ENCODE measurements at regions not wholly inside any gene's neighbourhood (a gene's known extent, or its start where the extent isn't known, plus 50 kb on each side); places are given as distances from the start of the nearest gene placed in this dataset.
"Not testable (repeated sequence)": the region's sequence is repeated elsewhere in the genome, so short reads cannot be mapped to it uniquely, and the experiment has no call there.

DNA sequence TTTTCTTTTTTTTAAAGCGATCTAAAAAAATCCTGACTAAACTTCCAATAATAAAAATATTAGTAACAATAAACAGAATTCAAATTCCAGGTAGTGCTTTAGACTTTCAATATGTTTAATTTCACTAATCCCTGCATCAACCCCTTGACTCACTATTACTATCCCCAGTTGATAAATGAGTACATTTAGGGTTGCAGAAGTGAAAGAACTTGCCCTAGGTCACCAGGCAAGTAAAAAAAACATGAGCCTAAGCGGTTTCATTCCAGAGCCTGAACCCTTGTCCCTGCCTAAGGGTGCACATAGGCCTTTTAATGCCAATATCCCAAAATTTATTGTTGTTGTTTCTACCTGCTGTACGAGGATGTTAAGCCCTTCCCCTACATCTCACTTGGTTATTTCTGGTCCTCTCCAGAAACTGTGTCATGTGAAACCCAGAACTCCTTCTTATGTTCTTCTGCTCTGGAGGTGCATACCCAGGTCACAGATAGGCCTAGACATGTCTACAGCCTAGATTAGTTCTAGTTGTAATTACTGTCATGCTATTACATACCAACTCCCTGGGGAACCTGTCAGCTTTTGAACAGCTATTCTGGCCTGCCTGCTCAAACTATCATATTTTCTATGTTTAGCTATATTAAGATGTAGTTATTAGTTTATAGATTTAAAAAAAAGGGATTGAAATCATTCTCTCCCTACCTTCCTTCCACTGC, 244.5 kb upstream of the PITX2 start:
- no peak overlapping the region for H3K27ac ChIP-seq (ENCODE audit: low read length)
- no peaks in the 10 kb centered on the region for H3K36me3 ChIP-seq (ENCODE audit: insufficient read depth, low read length)
- H3K9me2 ChIP-seq (replicated peaks; ENCODE audit: insufficient read depth, low read length): no peaks in the 10 kb centered on the region
- peaks cover 8% of the 10 kb centered on the region for H3K4me1 ChIP-seq (ENCODE audit: low read length)
- H3K9me3 ChIP-seq (ENCODE audit: low read length): no peaks in the 10 kb centered on the region
- no peaks in the 10 kb centered on the region for H4K20me1 ChIP-seq (ENCODE audit: insufficient read depth, low read depth, low read length)
- no peaks in the 10 kb centered on the region for H3K27me3 ChIP-seq (ENCODE audit: low read length)
- H3K4me3 ChIP-seq (ENCODE audit: low read length): no peak overlapping the region
- H3K4me2 ChIP-seq (ENCODE audit: low read depth, low read length, poor library complexity, severe bottlenecking): no peak overlapping the region
- H3K9ac ChIP-seq (ENCODE audit: low read length): no peak overlapping the region
- H2AFZ ChIP-seq (ENCODE audit: low read length): no peak overlapping the region
- H3K79me2 ChIP-seq (ENCODE audit: low read length): no peaks in the 10 kb centered on the region
- no peak for DNase-seq

DNA sequence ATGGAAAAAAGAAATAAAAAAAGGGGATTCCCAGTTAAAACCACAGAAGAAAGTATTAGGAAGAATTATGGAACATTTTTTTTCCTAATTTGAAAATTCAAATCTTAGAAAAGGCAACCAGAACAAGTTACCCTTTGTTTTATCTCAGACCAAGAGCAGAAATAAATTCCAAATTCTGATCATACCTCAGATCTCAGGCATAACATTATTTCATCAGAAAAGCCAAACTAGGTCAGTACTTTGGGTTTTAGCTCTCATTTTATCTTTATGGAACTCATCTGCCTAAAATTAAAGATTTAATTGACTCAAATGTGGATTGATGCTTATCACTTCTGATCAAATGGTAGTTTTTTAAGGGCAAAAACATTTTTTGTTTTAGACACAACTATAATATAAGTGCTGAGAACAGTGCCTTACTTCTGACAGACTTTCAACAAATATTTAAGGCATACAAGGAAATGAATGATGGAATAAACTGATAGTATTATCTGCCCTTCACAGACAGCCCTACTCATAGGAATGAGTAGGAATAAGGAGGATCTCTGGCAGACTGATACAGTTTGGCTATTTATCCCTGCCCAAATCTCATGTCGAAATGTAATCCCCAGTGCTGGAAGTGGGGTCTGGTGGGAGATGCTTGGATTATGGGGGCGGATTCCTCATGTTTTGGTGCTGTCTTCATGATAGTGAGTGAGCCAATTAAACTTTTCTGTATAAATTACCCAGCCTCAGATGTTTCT, 245.3 kb upstream of the PITX2 start:
- H3K9ac ChIP-seq (ENCODE audit: low read length): no peak overlapping the region
- H3K4me3 ChIP-seq (ENCODE audit: low read length): no peak overlapping the region
- H3K36me3 ChIP-seq (ENCODE audit: insufficient read depth, low read length): no peaks in the 10 kb centered on the region
- no peaks in the 10 kb centered on the region for H3K27me3 ChIP-seq (ENCODE audit: low read length)
- H3K27ac ChIP-seq (ENCODE audit: low read length): no peak overlapping the region
- no peak overlapping the region for H3K4me2 ChIP-seq (ENCODE audit: low read depth, low read length, poor library complexity, severe bottlenecking)
- DNase-seq: no peak
- no peaks in the 10 kb centered on the region for H3K9me3 ChIP-seq (ENCODE audit: low read length)
- no peaks in the 10 kb centered on the region for H3K79me2 ChIP-seq (ENCODE audit: low read length)
- peaks cover 8% of the 10 kb centered on the region for H3K4me1 ChIP-seq (ENCODE audit: low read length)
- no peak overlapping the region for H2AFZ ChIP-seq (ENCODE audit: low read length)
- H3K9me2 ChIP-seq (replicated peaks; ENCODE audit: insufficient read depth, low read length): no peaks in the 10 kb centered on the region
- no peaks in the 10 kb centered on the region for H4K20me1 ChIP-seq (ENCODE audit: insufficient read depth, low read depth, low read length)

DNA sequence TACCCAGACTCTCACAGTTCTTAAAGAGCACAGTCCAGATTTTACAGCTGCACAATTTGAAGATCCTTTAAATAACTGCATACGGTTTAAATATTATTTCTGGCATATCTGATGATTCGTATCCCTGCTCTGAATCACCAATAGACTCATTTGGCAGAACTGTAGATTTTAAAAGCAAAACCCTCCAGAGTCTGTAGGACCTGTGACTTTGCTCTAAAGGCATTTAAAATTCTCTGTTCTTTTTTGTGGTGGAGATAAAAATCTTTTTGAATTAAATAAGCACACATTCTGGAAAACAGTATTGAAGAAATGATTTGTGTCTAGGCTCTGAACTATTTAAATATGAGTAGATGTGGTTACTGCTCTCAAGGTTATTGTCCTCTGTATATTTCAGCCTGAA, 246.2 kb upstream of the PITX2 start:
- no peak overlapping the region for H3K9ac ChIP-seq (ENCODE audit: low read length)
- H3K4me2 ChIP-seq (ENCODE audit: low read depth, low read length, poor library complexity, severe bottlenecking): no peak overlapping the region
- H3K27me3 ChIP-seq (ENCODE audit: low read length): no peaks in the 10 kb centered on the region
- H3K9me3 ChIP-seq (ENCODE audit: low read length): no peaks in the 10 kb centered on the region
- no peaks in the 10 kb centered on the region for H3K79me2 ChIP-seq (ENCODE audit: low read length)
- H3K27ac ChIP-seq (ENCODE audit: low read length): no peak overlapping the region
- DNase-seq: no peak
- H3K4me3 ChIP-seq (ENCODE audit: low read length): no peak overlapping the region
- H3K9me2 ChIP-seq (replicated peaks; ENCODE audit: insufficient read depth, low read length): no peaks in the 10 kb centered on the region
- no peak overlapping the region for H2AFZ ChIP-seq (ENCODE audit: low read length)
- no peaks in the 10 kb centered on the region for H4K20me1 ChIP-seq (ENCODE audit: insufficient read depth, low read depth, low read length)
- peaks cover 8% of the 10 kb centered on the region for H3K4me1 ChIP-seq (ENCODE audit: low read length)
- no peaks in the 10 kb centered on the region for H3K36me3 ChIP-seq (ENCODE audit: insufficient read depth, low read length)

DNA sequence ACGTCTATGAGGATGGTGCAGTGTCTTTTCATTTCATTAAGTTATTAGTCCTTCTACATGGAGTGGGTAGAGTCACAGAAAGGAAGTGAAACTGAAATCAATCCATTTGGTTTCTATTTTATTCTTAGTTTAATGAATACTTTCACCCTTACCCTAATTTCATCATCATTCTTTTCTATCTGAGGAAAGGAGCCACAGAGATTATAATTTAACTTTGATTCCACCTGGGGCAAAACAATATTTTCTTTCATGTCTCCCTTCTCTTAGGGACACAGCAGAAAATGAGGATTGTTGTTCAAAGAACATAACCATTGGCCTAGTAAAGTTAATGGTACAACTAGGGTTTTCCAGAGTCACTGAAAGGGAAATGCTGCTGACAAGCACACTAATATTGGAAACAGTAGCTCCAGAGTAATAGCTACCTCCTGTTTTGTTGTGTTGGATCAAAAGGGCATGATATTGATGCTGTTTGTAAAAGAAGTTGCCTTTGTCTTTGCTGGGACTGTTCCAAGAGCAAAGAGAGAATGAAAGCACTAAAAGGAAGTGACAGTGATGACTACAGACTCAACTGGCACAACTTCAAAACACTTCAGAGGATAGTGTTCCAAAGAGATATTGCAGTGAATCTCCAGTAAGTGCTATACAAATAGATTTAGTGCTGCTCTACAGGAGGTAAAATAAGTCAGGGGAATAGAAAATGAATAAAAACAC, 247.1 kb upstream of the PITX2 start:
- no peak overlapping the region for H3K4me2 ChIP-seq (ENCODE audit: low read depth, low read length, poor library complexity, severe bottlenecking)
- H3K4me1 ChIP-seq (ENCODE audit: low read length): peaks cover 8% of the 10 kb centered on the region
- no peaks in the 10 kb centered on the region for H3K9me2 ChIP-seq (replicated peaks; ENCODE audit: insufficient read depth, low read length)
- no peaks in the 10 kb centered on the region for H4K20me1 ChIP-seq (ENCODE audit: insufficient read depth, low read depth, low read length)
- H2AFZ ChIP-seq (ENCODE audit: low read length): no peak overlapping the region
- H3K27me3 ChIP-seq (ENCODE audit: low read length): no peaks in the 10 kb centered on the region
- H3K79me2 ChIP-seq (ENCODE audit: low read length): no peaks in the 10 kb centered on the region
- H3K27ac ChIP-seq (ENCODE audit: low read length): no peak overlapping the region
- H3K4me3 ChIP-seq (ENCODE audit: low read length): no peak overlapping the region
- no peak overlapping the region for H3K9ac ChIP-seq (ENCODE audit: low read length)
- no peaks in the 10 kb centered on the region for H3K36me3 ChIP-seq (ENCODE audit: insufficient read depth, low read length)
- no peak for DNase-seq
- no peaks in the 10 kb centered on the region for H3K9me3 ChIP-seq (ENCODE audit: low read length)

DNA sequence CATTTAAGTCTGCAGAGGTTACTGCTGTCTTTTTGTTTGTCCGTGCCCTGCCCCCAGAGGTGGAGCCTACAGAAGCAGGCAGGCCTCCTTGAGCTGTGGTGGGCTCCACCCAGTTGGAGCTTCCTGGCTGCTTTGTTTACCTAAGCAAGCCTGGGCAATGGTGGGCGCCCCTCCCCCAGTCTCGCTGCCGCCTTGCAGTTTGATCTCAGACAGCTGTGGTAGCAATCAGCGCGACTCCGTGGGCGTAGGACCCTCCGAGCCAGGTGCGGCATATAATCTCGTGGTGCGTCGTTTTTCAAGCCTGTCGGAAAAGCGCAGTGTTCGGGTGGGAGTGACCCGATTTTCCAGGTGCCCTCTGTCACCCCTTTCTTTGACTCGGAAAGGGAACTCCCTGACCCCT, 253.3 kb upstream of the PITX2 start:
- H3K4me1 ChIP-seq (ENCODE audit: low read length); H3K36me3 ChIP-seq (ENCODE audit: insufficient read depth, low read length); H3K27me3 ChIP-seq (ENCODE audit: low read length); H3K4me2 ChIP-seq (ENCODE audit: low read depth, low read length, poor library complexity, severe bottlenecking); H3K9me2 ChIP-seq (replicated peaks; ENCODE audit: insufficient read depth, low read length); DNase-seq; H3K79me2 ChIP-seq (ENCODE audit: low read length); H3K4me3 ChIP-seq (ENCODE audit: low read length); H2AFZ ChIP-seq (ENCODE audit: low read length); H4K20me1 ChIP-seq (ENCODE audit: insufficient read depth, low read depth, low read length); H3K9ac ChIP-seq (ENCODE audit: low read length); H3K9me3 ChIP-seq (ENCODE audit: low read length); H3K27ac ChIP-seq (ENCODE audit: low read length): not testable (repeated sequence)

DNA sequence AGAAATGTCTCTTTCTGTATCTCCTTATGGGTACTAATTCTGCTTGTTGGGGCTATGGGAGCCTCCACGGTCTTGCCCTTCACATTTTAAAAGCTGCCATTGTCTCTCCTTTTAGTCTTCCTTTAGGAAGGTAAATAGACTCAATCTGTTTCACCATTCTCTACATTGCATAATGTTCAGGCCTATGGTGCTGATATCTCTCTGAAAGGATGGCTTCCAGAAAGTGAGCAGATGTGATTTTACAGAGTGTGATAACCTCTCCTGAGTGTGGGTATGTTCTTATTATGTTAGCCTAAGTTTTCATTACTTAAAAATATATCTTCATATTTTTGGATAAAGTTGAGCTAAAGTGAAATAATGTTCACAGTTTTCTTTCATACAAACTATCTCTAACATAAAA, 254.0 kb upstream of the PITX2 start:
- no peak for DNase-seq
- Histone ChIP-seq H3K27ac (ENCODE audit: low read length) (no peak overlapping the region), H3K4me1 (ENCODE audit: low read length) (no peaks in the 10 kb centered on the region), H3K27me3 (ENCODE audit: low read length) (no peaks in the 10 kb centered on the region), H3K9me3 (ENCODE audit: low read length) (no peaks in the 10 kb centered on the region), H3K4me2 (ENCODE audit: low read depth, low read length, poor library complexity, severe bottlenecking) (no peak overlapping the region), H3K9ac (ENCODE audit: low read length) (no peak overlapping the region), H3K4me3 (ENCODE audit: low read length) (no peak overlapping the region), H3K9me2 (replicated peaks; ENCODE audit: insufficient read depth, low read length) (no peaks in the 10 kb centered on the region), H4K20me1 (ENCODE audit: insufficient read depth, low read depth, low read length) (no peaks in the 10 kb centered on the region), H3K79me2 (ENCODE audit: low read length) (no peaks in the 10 kb centered on the region), H3K36me3 (ENCODE audit: insufficient read depth, low read length) (no peaks in the 10 kb centered on the region), H2AFZ (ENCODE audit: low read length) (no peak overlapping the region)

DNA sequence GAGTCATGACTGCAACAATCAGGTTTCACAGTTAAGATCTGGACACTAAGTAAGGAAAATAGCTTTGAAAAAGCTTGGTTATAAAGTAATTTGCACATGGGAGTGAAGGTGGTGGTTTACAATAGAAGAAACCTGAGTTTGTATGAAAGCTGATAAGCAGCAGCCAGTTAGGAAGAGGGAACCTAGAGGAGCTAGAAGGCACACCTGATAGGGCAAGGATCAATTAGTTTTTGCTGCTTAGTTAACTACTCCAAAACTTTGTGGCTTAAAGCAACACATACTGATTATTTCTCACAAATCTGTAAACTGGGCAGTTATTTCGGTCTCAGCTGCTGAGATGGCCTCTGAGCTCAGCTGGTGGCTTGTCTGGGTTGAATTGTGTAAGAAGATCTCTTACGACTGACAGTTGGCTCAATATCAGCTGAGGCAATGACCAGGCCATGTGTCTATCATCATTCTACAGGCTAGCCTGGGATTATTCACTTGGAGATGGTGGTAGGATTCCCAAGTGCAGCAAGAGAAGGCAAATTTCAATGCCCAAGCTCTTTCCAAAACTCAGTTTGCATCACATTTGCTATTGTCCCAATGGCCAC, 255.0 kb upstream of the PITX2 start:
- Histone ChIP-seq H3K79me2 (ENCODE audit: low read length) (no peaks in the 10 kb centered on the region), H3K27ac (ENCODE audit: low read length) (no peak overlapping the region), H3K9ac (ENCODE audit: low read length) (no peak overlapping the region), H3K9me2 (replicated peaks; ENCODE audit: insufficient read depth, low read length) (no peaks in the 10 kb centered on the region), H3K9me3 (ENCODE audit: low read length) (no peaks in the 10 kb centered on the region), H3K4me1 (ENCODE audit: low read length) (no peaks in the 10 kb centered on the region), H3K27me3 (ENCODE audit: low read length) (no peaks in the 10 kb centered on the region), H2AFZ (ENCODE audit: low read length) (no peak overlapping the region), H3K36me3 (ENCODE audit: insufficient read depth, low read length) (no peaks in the 10 kb centered on the region), H3K4me3 (ENCODE audit: low read length) (no peak overlapping the region), H3K4me2 (ENCODE audit: low read depth, low read length, poor library complexity, severe bottlenecking) (no peak overlapping the region), H4K20me1 (ENCODE audit: insufficient read depth, low read depth, low read length) (no peaks in the 10 kb centered on the region)
- no peak for DNase-seq

DNA sequence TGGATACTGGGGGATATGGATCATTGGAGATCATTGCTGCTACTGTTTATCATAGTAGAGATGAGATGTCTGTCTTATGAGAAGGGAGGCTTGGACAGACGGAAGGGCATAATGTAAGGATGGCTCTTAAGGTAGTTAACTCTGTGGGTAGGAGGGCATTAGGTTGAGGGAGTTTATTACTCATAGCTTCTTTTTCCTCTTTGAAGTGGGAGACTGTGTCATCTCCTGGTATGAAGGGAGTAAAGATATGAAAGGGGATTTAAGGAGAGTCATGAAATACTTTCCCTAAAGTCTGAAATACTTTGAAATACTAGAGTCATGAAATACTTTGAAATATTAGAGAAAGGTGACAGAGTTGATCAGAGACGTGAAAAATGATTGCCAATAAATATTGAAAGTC, 255.5 kb upstream of the PITX2 start:
- no peaks in the 10 kb centered on the region for H3K27me3 ChIP-seq (ENCODE audit: low read length)
- H3K9ac ChIP-seq (ENCODE audit: low read length): no peak overlapping the region
- no peaks in the 10 kb centered on the region for H3K9me3 ChIP-seq (ENCODE audit: low read length)
- H4K20me1 ChIP-seq (ENCODE audit: insufficient read depth, low read depth, low read length): no peaks in the 10 kb centered on the region
- H3K4me3 ChIP-seq (ENCODE audit: low read length): no peak overlapping the region
- no peak overlapping the region for H3K4me2 ChIP-seq (ENCODE audit: low read depth, low read length, poor library complexity, severe bottlenecking)
- no peak overlapping the region for H3K27ac ChIP-seq (ENCODE audit: low read length)
- no peaks in the 10 kb centered on the region for H3K36me3 ChIP-seq (ENCODE audit: insufficient read depth, low read length)
- no peaks in the 10 kb centered on the region for H3K9me2 ChIP-seq (replicated peaks; ENCODE audit: insufficient read depth, low read length)
- no peak for DNase-seq
- no peaks in the 10 kb centered on the region for H3K4me1 ChIP-seq (ENCODE audit: low read length)
- no peak overlapping the region for H2AFZ ChIP-seq (ENCODE audit: low read length)
- H3K79me2 ChIP-seq (ENCODE audit: low read length): no peaks in the 10 kb centered on the region

Measured in Karpas-422 (cell line).